ENCODE measurements at regions not wholly inside any gene's neighbourhood (a gene's known extent, or its start where the extent isn't known, plus 50 kb on each side); places are given as distances from the start of the nearest gene placed in this dataset.

DNA sequence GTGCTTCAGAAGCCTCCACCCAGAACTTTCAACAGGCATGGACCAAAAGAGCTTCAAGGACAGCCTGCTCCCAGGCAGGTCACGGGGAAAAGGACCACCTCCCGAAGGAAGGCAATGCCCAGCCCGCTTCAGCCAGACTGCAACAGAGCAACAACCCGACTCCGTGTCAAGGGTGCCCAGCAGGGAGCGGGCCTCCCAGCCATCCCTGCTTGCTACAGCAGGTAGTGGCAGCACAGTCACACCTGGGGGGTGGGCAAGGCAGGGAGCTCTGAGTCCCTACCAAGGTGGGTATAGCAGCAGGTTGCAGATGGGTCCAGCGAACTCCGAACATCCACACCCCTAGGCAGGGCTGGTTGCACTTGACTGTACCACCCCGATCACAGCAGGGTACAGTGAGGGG is 467.8 kb upstream of the PFKP start:
- TF ChIP-seq POLR2A (IDR thresholded peaks at IDR 0.05): no peak
- TF ChIP-seq, protein P1, sequence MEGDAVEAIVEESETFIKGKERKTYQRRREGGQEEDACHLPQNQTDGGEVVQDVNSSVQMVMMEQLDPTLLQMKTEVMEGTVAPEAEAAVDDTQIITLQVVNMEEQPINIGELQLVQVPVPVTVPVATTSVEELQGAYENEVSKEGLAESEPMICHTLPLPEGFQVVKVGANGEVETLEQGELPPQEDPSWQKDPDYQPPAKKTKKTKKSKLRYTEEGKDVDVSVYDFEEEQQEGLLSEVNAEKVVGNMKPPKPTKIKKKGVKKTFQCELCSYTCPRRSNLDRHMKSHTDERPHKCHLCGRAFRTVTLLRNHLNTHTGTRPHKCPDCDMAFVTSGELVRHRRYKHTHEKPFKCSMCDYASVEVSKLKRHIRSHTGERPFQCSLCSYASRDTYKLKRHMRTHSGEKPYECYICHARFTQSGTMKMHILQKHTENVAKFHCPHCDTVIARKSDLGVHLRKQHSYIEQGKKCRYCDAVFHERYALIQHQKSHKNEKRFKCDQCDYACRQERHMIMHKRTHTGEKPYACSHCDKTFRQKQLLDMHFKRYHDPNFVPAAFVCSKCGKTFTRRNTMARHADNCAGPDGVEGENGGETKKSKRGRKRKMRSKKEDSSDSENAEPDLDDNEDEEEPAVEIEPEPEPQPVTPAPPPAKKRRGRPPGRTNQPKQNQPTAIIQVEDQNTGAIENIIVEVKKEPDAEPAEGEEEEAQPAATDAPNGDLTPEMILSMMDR (IDR thresholded peaks at IDR 0.05): no peak
- intact Hi-C loops (cut with DNase I): no loop called here
- Histone ChIP-seq H3K27me3 (no peaks in the 10 kb centered on the region), H3K4me1 (no peaks in the 10 kb centered on the region), H3K4me3 (no peak overlapping the region), H3K27ac (no peak overlapping the region), H3K9me3 (no peaks in the 10 kb centered on the region), H3K36me3 (no peaks in the 10 kb centered on the region)
- 84 to 96% (median 89%) methylated on average over 3 to 9 of the region's 9 CpGs for WGBS, 4 donors
- ATAC-seq: no peak
- DNase-seq: no peak

DNA sequence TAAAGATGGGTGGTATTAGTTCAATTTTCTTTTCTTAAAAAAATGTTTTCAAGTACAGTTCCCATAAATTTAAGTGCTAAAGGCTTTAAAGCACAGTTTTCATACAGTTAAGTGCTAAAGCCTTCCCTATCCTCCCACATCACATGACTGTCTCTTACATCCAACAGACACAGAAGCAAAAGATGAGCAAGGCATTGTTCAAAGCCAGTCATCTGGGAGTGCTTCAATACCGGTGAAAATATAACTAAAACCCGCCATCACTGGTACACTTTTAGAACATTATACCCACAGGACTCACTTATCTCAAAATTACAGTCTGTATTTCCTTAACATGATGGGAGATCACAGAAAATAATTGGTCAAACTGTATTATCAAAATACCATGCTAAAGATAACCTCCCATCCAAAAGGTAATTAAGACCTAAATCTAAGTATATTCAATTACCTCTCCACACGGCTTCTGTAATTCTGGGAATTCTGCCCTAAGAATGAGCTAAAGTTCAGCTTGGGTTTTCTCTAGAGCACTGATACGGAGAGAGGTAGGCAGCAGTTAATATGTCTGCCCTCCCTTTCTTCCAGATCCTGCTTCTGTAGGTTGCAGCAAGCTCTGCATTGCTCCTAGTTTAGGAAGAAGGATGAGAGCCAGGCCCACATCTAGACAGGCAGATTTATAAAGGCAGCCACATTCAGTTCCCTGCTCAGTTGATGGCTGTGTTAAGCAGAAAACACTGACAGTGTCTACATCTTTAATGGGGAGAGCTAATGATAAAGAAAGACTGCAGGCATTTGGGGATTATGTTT is 474.8 kb upstream of the PFKP start:
- Histone ChIP-seq H3K27me3 (peaks cover 0 to 4% (median 0%) of the 10 kb centered on the region in 9 donors), H3K4me3 (no peak overlapping the region), H3K27ac (no peak overlapping the region), H3K4me1 (no peaks in the 10 kb centered on the region), H3K36me3 (no peaks in the 10 kb centered on the region), H3K9me3 (no peaks in the 10 kb centered on the region)
- intact Hi-C loops (cut with DNase I): no loop called here
- DNase-seq (no peak), ATAC-seq (no peak)
- WGBS, 4 donors: 52 to 71% (median 60%) methylated on average over 4 of the region's 4 CpGs
- no peak for TF ChIP-seq POLR2A (IDR thresholded peaks at IDR 0.05)
- TF ChIP-seq, protein P1 (IDR thresholded peaks at IDR 0.05): no peak

DNA sequence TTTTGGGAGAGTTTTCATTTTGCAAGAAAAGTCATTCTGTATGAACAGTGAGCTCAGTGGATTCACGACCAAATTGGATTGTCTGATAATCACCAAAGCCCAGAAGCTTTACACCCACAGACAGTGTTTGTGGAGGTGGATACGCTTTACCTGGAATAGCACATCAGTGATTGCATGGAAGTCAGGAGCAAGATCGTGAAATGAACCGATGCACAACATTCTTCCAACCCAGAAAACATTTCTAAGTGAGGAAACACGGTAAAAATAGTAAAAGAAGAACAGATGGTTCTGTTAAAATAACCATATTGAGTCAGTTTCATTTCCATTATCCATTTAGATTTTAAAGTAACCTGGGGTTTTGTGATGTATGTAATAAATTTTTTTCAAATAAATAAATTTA is 478.2 kb upstream of the PFKP start:
- Histone ChIP-seq H3K36me3 (no peaks in the 10 kb centered on the region), H3K4me1 (no peaks in the 10 kb centered on the region), H3K27me3 (peaks cover 0 to 4% (median 0%) of the 10 kb centered on the region in 9 donors), H3K4me3 (no peak overlapping the region), H3K9me3 (no peaks in the 10 kb centered on the region), H3K27ac (no peak overlapping the region)
- TF ChIP-seq POLR2A (IDR thresholded peaks at IDR 0.05): no peak
- intact Hi-C loops (cut with DNase I): no loop called here
- DNase-seq (no peak), ATAC-seq (no peak)
- 74 to 82% (median 80%) methylated on average over 5 of the region's 5 CpGs for WGBS, 4 donors

DNA sequence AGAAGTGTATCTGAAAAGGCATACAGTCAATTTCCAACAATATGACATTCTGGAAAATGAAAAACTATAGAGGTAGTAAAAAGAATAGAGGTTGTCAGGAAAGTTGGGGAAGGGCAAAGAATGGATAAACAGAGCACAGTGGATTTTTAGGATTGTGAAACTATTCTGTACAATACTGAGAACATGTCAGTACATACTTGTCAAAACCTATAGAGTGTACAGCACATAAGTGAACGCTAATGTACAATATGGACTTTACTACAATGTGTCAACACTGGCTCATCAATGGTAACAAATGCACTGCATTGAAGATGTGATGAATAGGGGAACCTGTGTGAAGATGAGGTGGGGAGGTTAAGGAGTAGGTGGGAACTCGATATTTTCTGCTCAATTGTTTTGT is 483.0 kb upstream of the PFKP start:
- no peak for ATAC-seq
- TF ChIP-seq POLR2A (IDR thresholded peaks at IDR 0.05): no peak
- TF ChIP-seq, protein P1 (IDR thresholded peaks at IDR 0.05): no peak
- Histone ChIP-seq H3K4me3 (no peak overlapping the region), H3K9me3 (no peaks in the 10 kb centered on the region), H3K27ac (no peak overlapping the region), H3K36me3 (no peaks in the 10 kb centered on the region), H3K27me3 (no peaks in the 10 kb centered on the region), H3K4me1 (no peaks in the 10 kb centered on the region)
- intact Hi-C loops (cut with DNase I): no loop called here
- no peak for DNase-seq
- 86 to 89% (median 86%) methylated on average over 2 of the region's 2 CpGs for WGBS, 4 donors

DNA sequence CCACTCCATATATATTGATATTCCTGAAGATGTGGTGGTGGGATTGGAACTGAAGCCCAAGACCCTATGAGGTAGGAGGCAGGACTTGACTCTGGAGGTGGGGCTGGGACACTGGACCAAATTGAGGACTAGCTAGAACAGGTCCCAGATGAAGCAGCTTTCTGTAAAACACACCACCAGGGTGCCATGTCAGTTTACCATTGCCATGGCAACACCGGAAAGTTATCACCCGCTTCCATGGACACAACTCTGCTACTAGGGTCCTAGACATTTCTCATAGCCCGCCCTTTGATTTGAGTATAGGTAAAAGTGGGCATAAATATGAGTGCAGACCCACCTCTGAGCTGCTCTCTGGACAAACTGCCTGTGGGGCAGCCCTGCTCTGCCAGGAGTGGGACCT is 490.5 kb upstream of the PFKP start:
- WGBS, 4 donors: 50 to 81% (median 63%) methylated on average over 3 of the region's 3 CpGs

More for the DNA sequence above, 490.5 kb upstream of the PFKP start:
- intact Hi-C loops (cut with DNase I): no loop called here
- H3K9me3 ChIP-seq: no peaks in the 10 kb centered on the region
- DNase-seq (no peak), ATAC-seq (no peak)
- H3K4me3 ChIP-seq: no peak overlapping the region
- peaks cover 0 to 18% (median 0%) of the 10 kb centered on the region in 9 donors for H3K27me3 ChIP-seq
- no peak for TF ChIP-seq POLR2A (IDR thresholded peaks at IDR 0.05)
- TF ChIP-seq, protein P1 (IDR thresholded peaks at IDR 0.05): no peak
- no peak overlapping the region for H3K27ac ChIP-seq
- no peaks in the 10 kb centered on the region for H3K36me3 ChIP-seq
- H3K4me1 ChIP-seq: no peaks in the 10 kb centered on the region
